Tibial artery (tissue), 4 donors: ENCODE measurements at regions not wholly inside any gene's neighbourhood (a gene's known extent, or its start where the extent isn't known, plus 50 kb on each side); places are given as distances from the start of the nearest gene placed in this dataset.

Source experiments
- DNase-seq, 2 donors: peaks; one replicate each; pipeline ENCODE4 v3.0.0-alpha.2; 2019
- H3K27ac ChIP-seq, 2 donors: fragments of 200-600 bp; sonication (generic) in 1 of 2; 1 replicate in 1 of 2; 2 replicates in 1 of 2; pipeline ENCODE4 v1.5.1; 2018 to 2019; ENCODE audit warnings: mild to moderate bottlenecking in 1 of 2
- H3K27me3 ChIP-seq, 2 donors: fragments of 200-600 bp; sonication (generic) in 1 of 2; one replicate each; pipeline versions ENCODE4 v1.5.1 to v1.6.0; 2016 to 2019
- H3K36me3 ChIP-seq, 3 donors: fragments of 200-600 bp; sonication (generic) in 2 of 3; one replicate each; pipeline ENCODE4 v1.5.1; 2016 to 2019; ENCODE audit warnings: mild to moderate bottlenecking in 2 of 3
- H3K4me1 ChIP-seq, 4 donors: fragments of 200-600 bp; sonication (generic) in 2 of 4; 1 replicate in 3 of 4; 2 replicates in 1 of 4; pipeline ENCODE4 v1.5.1; 2016 to 2019
- H3K4me3 ChIP-seq, 2 donors: fragments of 200-600 bp; sonication (generic) in 1 of 2; 1 replicate in 1 of 2; 2 replicates in 1 of 2; pipeline ENCODE4 v1.5.1; 2018 to 2019; ENCODE audit warnings: mild to moderate bottlenecking in 2 of 2
- H3K9me3 ChIP-seq, 3 donors: fragments of 200-600 bp; sonication (generic) in 1 of 3; one replicate each; pipeline ENCODE4 v1.5.1; 2016 to 2019
- CTCF ChIP-seq, 2 experiments: fragments of 200-600 bp in 1 of 2; fragments of 450-650 bp in 1 of 2; IDR thresholded peaks; one replicate each; pipeline ENCODE4 v1.5.1; 2017 to 2019; ENCODE audit warnings: antibody characterized with exemption in 2 of 2, mild to moderate bottlenecking in 1 of 2, moderate library complexity in 1 of 2
- intact Hi-C: fragments of 100-400 bp; cut with DNase I; formaldehyde crosslinking; loops from one replicate; pipeline ENCODE4 v1.15.0; 2023; ENCODE audit warnings: low total_unique reads

GRCh38 chr22:25402501-25403283, 161.8 kb upstream of the GRK3 start:
- no peak for TF ChIP-seq CTCF (IDR thresholded peaks at IDR 0.05)
- H3K36me3 ChIP-seq: no peaks in the 10 kb centered on the region
- intact Hi-C loops: no loop called here
- peak overlapping the region; percentile 20 to 83 for H3K27ac ChIP-seq
- peaks cover 0 to 45% (median 32%) of the 10 kb centered on the region in 4 donors for H3K4me1 ChIP-seq
- no peak overlapping the region for H3K4me3 ChIP-seq
- no peaks in the 10 kb centered on the region for H3K9me3 ChIP-seq
- DNase-seq: peak in 1 of 2 donors; percentile 68
- H3K27me3 ChIP-seq: no peaks in the 10 kb centered on the region

GRCh38 chr22:25403284-25403810, 161.1 kb upstream of the GRK3 start:
- Histone ChIP-seq H3K9me3 (no peaks in the 10 kb centered on the region), H3K27me3 (no peaks in the 10 kb centered on the region), H3K4me1 (peaks cover 0 to 45% (median 32%) of the 10 kb centered on the region in 4 donors), H3K4me3 (peak overlapping the region; percentile 62 to 66), H3K27ac (peak overlapping the region; percentile 82 to 83), H3K36me3 (no peaks in the 10 kb centered on the region)
- peak in 1 of 2 donors; percentile 53 for DNase-seq
- no peak for TF ChIP-seq CTCF (IDR thresholded peaks at IDR 0.05)
- intact Hi-C loops: no loop called here

GRCh38 chr22:25403811-25404471, 160.5 kb upstream of the GRK3 start:
- Histone ChIP-seq H3K4me3 (peak overlapping the region; percentile 62 to 66), H3K27me3 (no peaks in the 10 kb centered on the region), H3K27ac (peak overlapping the region; percentile 82 to 83), H3K9me3 (no peaks in the 10 kb centered on the region), H3K36me3 (no peaks in the 10 kb centered on the region), H3K4me1 (peaks cover 0 to 45% (median 32%) of the 10 kb centered on the region in 4 donors)
- no peak for DNase-seq
- no peak for TF ChIP-seq CTCF (IDR thresholded peaks at IDR 0.05)
- intact Hi-C loops: no loop called here

- peak overlapping the region; percentile 62 to 66 for H3K4me3 ChIP-seq
- H3K4me1 ChIP-seq: peaks cover 0 to 45% (median 32%) of the 10 kb centered on the region in 4 donors
- H3K36me3 ChIP-seq: no peaks in the 10 kb centered on the region
- no peak for DNase-seq
- TF ChIP-seq CTCF (IDR thresholded peaks at IDR 0.05): no peak
- intact Hi-C loops: no loop called here
- no peaks in the 10 kb centered on the region for H3K9me3 ChIP-seq
- peak overlapping the region; percentile 82 to 83 for H3K27ac ChIP-seq
- H3K27me3 ChIP-seq: no peaks in the 10 kb centered on the region
Observed at GRCh38 chr22:25404556-25404927, 159.9 kb upstream of the GRK3 start.

- intact Hi-C loops: no loop called here
- peak overlapping the region; percentile 82 to 83 for H3K27ac ChIP-seq
- peak; percentile 74 to 88 for DNase-seq
Observed at GRCh38 chr22:25404928-25405816, 159.3 kb upstream of the GRK3 start.

More at GRCh38 chr22:25404928-25405816, 159.3 kb upstream of the GRK3 start:
- H3K9me3 ChIP-seq: no peaks in the 10 kb centered on the region
- H3K36me3 ChIP-seq: no peaks in the 10 kb centered on the region
- H3K4me3 ChIP-seq: peak overlapping the region; percentile 62 to 66
- TF ChIP-seq CTCF (IDR thresholded peaks at IDR 0.05): no peak
- peaks cover 0 to 44% (median 32%) of the 10 kb centered on the region in 4 donors for H3K4me1 ChIP-seq
- no peaks in the 10 kb centered on the region for H3K27me3 ChIP-seq
